WTC11 (cell line): ENCODE measurements at regions not wholly inside any gene's neighbourhood (a gene's known extent, or its start where the extent isn't known, plus 50 kb on each side); places are given as distances from the start of the nearest gene placed in this dataset.
"Not testable (repeated sequence)": the region's sequence is repeated elsewhere in the genome, so short reads cannot be mapped to it uniquely, and the experiment has no call there.

ENCODE experiments used
- ATAC-seq: fragments of 200-7000 bp; cut with Tn5 transposase; 2 replicates; pipeline ENCODE4 v1.10.0; 2021; ENCODE audit warnings: mild to moderate bottlenecking, moderate library complexity
- CTCF ChIA-PET: fragments of 300-600 bp; sonication (Branson Sonifier 250); formaldehyde crosslinking; loops from one replicate; lab custom pipeline; 2021; ENCODE audit warnings: antibody characterized with exemption; lab: Charles Lee
- POLR2A ChIA-PET: fragments of 350-600 bp; sonication (Branson Sonifier 250); formaldehyde crosslinking; loops from one replicate; lab custom pipeline; 2021; ENCODE audit warnings: antibody characterized with exemption; lab: Charles Lee
- DNase-seq: peaks from one replicate; pipeline ENCODE4 v3.0.0; 2021; ENCODE audit warnings: low spot score
- H3K27ac Mint-ChIP-seq: 2 replicates; pipeline ENCODE4 v1.8.0; 2021; ENCODE audit warnings: mixed read lengths
- H3K27me3 Mint-ChIP-seq: 2 replicates; pipeline ENCODE4 v1.8.0; 2021; ENCODE audit warnings: low read depth, mild to moderate bottlenecking, moderate library complexity, mixed read lengths
- H3K36me3 Mint-ChIP-seq: 2 replicates; pipeline ENCODE4 v1.8.0; 2021; ENCODE audit warnings: mixed read lengths
- H3K4me1 Mint-ChIP-seq: 2 replicates; pipeline ENCODE4 v1.8.0; 2022; ENCODE audit warnings: mixed read lengths
- H3K4me3 Mint-ChIP-seq: 2 replicates; pipeline ENCODE4 v1.8.0; 2021; ENCODE audit warnings: mild to moderate bottlenecking, moderate library complexity, mixed read lengths
- H3K9me3 Mint-ChIP-seq: 2 replicates; pipeline ENCODE4 v1.8.0; 2021; ENCODE audit warnings: mixed read lengths
- CREM ChIP-seq: sonication (generic); formaldehyde crosslinking; IDR thresholded peaks from 2 replicates; pipeline ENCODE4 v1.8.1; 2022; ENCODE audit warnings: mild to moderate bottlenecking, missing genetic modification reagents, moderate library complexity
- ELF4 ChIP-seq: sonication (generic); formaldehyde crosslinking; IDR thresholded peaks from 2 replicates; pipeline ENCODE4 v1.8.1; 2022; ENCODE audit warnings: low read depth, mild to moderate bottlenecking, moderate library complexity, missing genetic modification reagents
- FOXJ3 ChIP-seq: sonication (generic); formaldehyde crosslinking; IDR thresholded peaks from 2 replicates; pipeline ENCODE4 v1.9.0; 2021; ENCODE audit warnings: missing genetic modification reagents, mild to moderate bottlenecking, borderline replicate concordance
- FOXK1 ChIP-seq: sonication (generic); formaldehyde crosslinking; IDR thresholded peaks from 2 replicates; pipeline ENCODE4 v1.8.0; 2022; ENCODE audit warnings: mild to moderate bottlenecking, moderate library complexity, missing genetic modification reagents
- FOXP1 ChIP-seq: sonication (generic); formaldehyde crosslinking; IDR thresholded peaks from 2 replicates; pipeline ENCODE4 v1.8.0; 2022; ENCODE audit warnings: missing genetic modification reagents, mild to moderate bottlenecking, moderate library complexity, borderline replicate concordance
- KAT7 ChIP-seq: sonication (generic); formaldehyde crosslinking; IDR thresholded peaks from 2 replicates; pipeline ENCODE4 v1.8.1; 2023; ENCODE audit warnings: missing genetic modification reagents, mild to moderate bottlenecking, borderline replicate concordance
- NFE2L1 ChIP-seq: sonication (generic); formaldehyde crosslinking; IDR thresholded peaks from 2 replicates; pipeline ENCODE4 v1.8.1; 2023; ENCODE audit warnings: missing genetic modification reagents
- SMAD3 ChIP-seq: sonication (generic); formaldehyde crosslinking; IDR thresholded peaks from 2 replicates; pipeline ENCODE4 v1.8.0; 2022; ENCODE audit warnings: missing genetic modification reagents, mild to moderate bottlenecking, borderline replicate concordance
- TCF7 ChIP-seq: sonication (generic); formaldehyde crosslinking; IDR thresholded peaks from 2 replicates; pipeline ENCODE4 v1.8.0; 2022; ENCODE audit warnings: mild to moderate bottlenecking, low read depth, missing genetic modification reagents, moderate library complexity
- TEAD1 ChIP-seq: sonication (generic); formaldehyde crosslinking; IDR thresholded peaks from 2 replicates; pipeline ENCODE4 v1.8.0; 2022; ENCODE audit warnings: mild to moderate bottlenecking, missing genetic modification reagents
- USF2 ChIP-seq: sonication (generic); formaldehyde crosslinking; IDR thresholded peaks from 2 replicates; pipeline ENCODE4 v1.8.1; 2023; ENCODE audit warnings: mild to moderate bottlenecking, missing genetic modification reagents, moderate library complexity
- ZNF121 ChIP-seq: sonication (generic); formaldehyde crosslinking; IDR thresholded peaks from 2 replicates; pipeline ENCODE4 v1.8.0; 2023; ENCODE audit warnings: missing genetic modification reagents
- ZNF138 ChIP-seq: sonication (generic); formaldehyde crosslinking; conservative IDR thresholded peaks from 2 replicates; pipeline ENCODE4 v1.8.1; 2022; ENCODE audit warnings: mild to moderate bottlenecking, moderate library complexity, missing genetic modification reagents
- ZNF317 ChIP-seq: sonication (generic); formaldehyde crosslinking; IDR thresholded peaks from 2 replicates; pipeline ENCODE4 v1.8.1; 2023; ENCODE audit warnings: low read depth, mild to moderate bottlenecking, moderate library complexity, missing genetic modification reagents, borderline replicate concordance
- TF ChIP-seq, protein P1 (sequence below): sonication (generic); formaldehyde crosslinking; IDR thresholded peaks from 2 replicates; pipeline ENCODE4 v1.8.0; 2023; ENCODE audit warnings: mild to moderate bottlenecking, missing genetic modification reagents
- TF ChIP-seq, protein P2 (sequence below): sonication (generic); formaldehyde crosslinking; IDR thresholded peaks from 2 replicates; pipeline ENCODE4 v1.8.1; 2023; ENCODE audit warnings: mild to moderate bottlenecking, moderate library complexity, missing genetic modification reagents
- TF ChIP-seq, protein P3 (sequence below): sonication (generic); formaldehyde crosslinking; IDR thresholded peaks from 2 replicates; pipeline ENCODE4 v1.8.1; 2022; ENCODE audit warnings: low read depth, missing genetic modification reagents, borderline replicate concordance
- TF ChIP-seq, protein P4 (sequence below): fragments of 250-450 bp; sonication (Bioruptor Pico); IDR thresholded peaks from 2 replicates; pipeline ENCODE4 v1.9.0; 2021; ENCODE audit warnings: moderate library complexity, mild to moderate bottlenecking, inconsistent platforms, borderline replicate concordance
- TF ChIP-seq, protein P5 (sequence below): fragments of 250-450 bp; sonication (Bioruptor Pico); IDR thresholded peaks from 2 replicates; pipeline ENCODE4 v2.1.2; 2022; ENCODE audit warnings: mild to moderate bottlenecking, moderate library complexity

- peaks cover 1% of the 10 kb centered on the region; the same call in 1 of the 2 replicates for H3K4me1 Mint-ChIP-seq
- DNase-seq: no peak
- H3K4me3 Mint-ChIP-seq: no peak overlapping the region
- peaks cover 41% of the 10 kb centered on the region for H3K9me3 Mint-ChIP-seq
- peaks cover 34% of the 10 kb centered on the region for H3K36me3 Mint-ChIP-seq
- TF ChIP-seq, protein P1, sequence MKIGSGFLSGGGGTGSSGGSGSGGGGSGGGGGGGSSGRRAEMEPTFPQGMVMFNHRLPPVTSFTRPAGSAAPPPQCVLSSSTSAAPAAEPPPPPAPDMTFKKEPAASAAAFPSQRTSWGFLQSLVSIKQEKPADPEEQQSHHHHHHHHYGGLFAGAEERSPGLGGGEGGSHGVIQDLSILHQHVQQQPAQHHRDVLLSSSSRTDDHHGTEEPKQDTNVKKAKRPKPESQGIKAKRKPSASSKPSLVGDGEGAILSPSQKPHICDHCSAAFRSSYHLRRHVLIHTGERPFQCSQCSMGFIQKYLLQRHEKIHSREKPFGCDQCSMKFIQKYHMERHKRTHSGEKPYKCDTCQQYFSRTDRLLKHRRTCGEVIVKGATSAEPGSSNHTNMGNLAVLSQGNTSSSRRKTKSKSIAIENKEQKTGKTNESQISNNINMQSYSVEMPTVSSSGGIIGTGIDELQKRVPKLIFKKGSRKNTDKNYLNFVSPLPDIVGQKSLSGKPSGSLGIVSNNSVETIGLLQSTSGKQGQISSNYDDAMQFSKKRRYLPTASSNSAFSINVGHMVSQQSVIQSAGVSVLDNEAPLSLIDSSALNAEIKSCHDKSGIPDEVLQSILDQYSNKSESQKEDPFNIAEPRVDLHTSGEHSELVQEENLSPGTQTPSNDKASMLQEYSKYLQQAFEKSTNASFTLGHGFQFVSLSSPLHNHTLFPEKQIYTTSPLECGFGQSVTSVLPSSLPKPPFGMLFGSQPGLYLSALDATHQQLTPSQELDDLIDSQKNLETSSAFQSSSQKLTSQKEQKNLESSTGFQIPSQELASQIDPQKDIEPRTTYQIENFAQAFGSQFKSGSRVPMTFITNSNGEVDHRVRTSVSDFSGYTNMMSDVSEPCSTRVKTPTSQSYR (CRISPR knock-in tag): no peak
- TF ChIP-seq SMAD3 (CRISPR knock-in tag) (no peak), NFE2L1 (CRISPR knock-in tag) (no peak)
- TF ChIP-seq, all 79 proteins: peak for 0
- no peak for ATAC-seq
- ChIA-PET POLR2A (interaction anchor here (0.6 kb wide), 3 partner anchors 356 to 1001 kb away, joined by 3 to 4 read pairs (median 3); no protein-coding TSS in a partner anchor), CTCF (interaction anchor here (0.6 kb wide), 1 partner anchor 1067 kb away, joined by 3 read pairs; no protein-coding TSS in a partner anchor)
- Mint-ChIP-seq H3K27ac (no peak overlapping the region), H3K27me3 (peaks cover 2% of the 10 kb centered on the region; the same call in 1 of the 2 replicates)
These were observed 342.2 kb upstream of the ZNF608 start for GRCh38 chr5:125088522-125089105.

DNA sequence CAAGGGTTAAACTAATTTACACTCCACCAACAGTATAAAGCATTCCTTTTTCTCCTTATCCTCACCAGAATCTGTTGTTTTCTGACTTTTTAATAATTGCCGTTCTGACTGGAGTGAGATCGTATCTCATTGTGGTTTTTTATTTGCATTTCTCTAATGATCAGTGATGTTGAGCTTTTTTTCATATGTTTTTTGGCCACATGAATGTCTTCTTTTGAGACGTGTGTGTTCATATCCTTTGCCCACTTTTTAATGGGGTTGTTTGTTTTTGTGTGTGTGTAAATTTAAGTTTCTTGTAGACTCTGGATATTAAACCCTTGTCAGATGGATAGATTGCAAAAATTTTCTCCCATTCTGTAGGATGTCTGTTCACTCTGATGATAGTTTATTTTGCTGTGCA lies 345.7 kb upstream of the ZNF608 start:
- POLR2A ChIA-PET, ATAC-seq, CTCF ChIA-PET, H3K4me3 Mint-ChIP-seq, H3K27ac Mint-ChIP-seq, DNase-seq, H3K4me1 Mint-ChIP-seq, H3K27me3 Mint-ChIP-seq: not testable (repeated sequence)
- peaks cover 48% of the 10 kb centered on the region for H3K9me3 Mint-ChIP-seq
- peaks cover 42% of the 10 kb centered on the region for H3K36me3 Mint-ChIP-seq

GRCh38 chr5:125093776-125094175 lies 347.3 kb upstream of the ZNF608 start:
- TF ChIP-seq, protein P2, sequence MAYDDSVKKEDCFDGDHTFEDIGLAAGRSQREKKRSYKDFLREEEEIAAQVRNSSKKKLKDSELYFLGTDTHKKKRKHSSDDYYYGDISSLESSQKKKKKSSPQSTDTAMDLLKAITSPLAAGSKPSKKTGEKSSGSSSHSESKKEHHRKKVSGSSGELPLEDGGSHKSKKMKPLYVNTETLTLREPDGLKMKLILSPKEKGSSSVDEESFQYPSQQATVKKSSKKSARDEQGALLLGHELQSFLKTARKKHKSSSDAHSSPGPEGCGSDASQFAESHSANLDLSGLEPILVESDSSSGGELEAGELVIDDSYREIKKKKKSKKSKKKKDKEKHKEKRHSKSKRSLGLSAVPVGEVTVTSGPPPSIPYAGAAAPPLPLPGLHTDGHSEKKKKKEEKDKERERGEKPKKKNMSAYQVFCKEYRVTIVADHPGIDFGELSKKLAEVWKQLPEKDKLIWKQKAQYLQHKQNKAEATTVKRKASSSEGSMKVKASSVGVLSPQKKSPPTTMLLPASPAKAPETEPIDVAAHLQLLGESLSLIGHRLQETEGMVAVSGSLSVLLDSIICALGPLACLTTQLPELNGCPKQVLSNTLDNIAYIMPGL (CRISPR knock-in tag): no peak
- no peak for TF ChIP-seq ZNF317 (CRISPR knock-in tag)
- no peak for TF ChIP-seq FOXK1 (CRISPR knock-in tag)
- TF ChIP-seq, protein P3, sequence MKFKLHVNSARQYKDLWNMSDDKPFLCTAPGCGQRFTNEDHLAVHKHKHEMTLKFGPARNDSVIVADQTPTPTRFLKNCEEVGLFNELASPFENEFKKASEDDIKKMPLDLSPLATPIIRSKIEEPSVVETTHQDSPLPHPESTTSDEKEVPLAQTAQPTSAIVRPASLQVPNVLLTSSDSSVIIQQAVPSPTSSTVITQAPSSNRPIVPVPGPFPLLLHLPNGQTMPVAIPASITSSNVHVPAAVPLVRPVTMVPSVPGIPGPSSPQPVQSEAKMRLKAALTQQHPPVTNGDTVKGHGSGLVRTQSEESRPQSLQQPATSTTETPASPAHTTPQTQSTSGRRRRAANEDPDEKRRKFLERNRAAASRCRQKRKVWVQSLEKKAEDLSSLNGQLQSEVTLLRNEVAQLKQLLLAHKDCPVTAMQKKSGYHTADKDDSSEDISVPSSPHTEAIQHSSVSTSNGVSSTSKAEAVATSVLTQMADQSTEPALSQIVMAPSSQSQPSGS (CRISPR knock-in tag): no peak
- TF ChIP-seq, all 79 proteins: peak for 0
- H3K9me3 Mint-ChIP-seq: peaks cover 39% of the 10 kb centered on the region
- DNase-seq (no peak), ATAC-seq (no peak)
- ChIA-PET CTCF (interaction anchor here (0.6 to 1.0 kb wide), 2 partner anchors 133 to 742 kb away, joined by 3 to 4 read pairs; no protein-coding TSS in a partner anchor), POLR2A (interaction anchor here (0.7 kb wide), 1 partner anchor 104 kb away, joined by 9 read pairs; no protein-coding TSS in a partner anchor)
- H3K4me1 Mint-ChIP-seq: peaks cover 3% of the 10 kb centered on the region; the same call in 1 of the 2 replicates
- H3K4me3 Mint-ChIP-seq: no peak overlapping the region
- no peak overlapping the region for H3K27ac Mint-ChIP-seq
- peaks cover 33% of the 10 kb centered on the region for H3K36me3 Mint-ChIP-seq
- peaks cover 2% of the 10 kb centered on the region; the same call in 1 of the 2 replicates for H3K27me3 Mint-ChIP-seq

GRCh38 chr5:125100342-125100741 lies 353.9 kb upstream of the ZNF608 start:
- Mint-ChIP-seq H3K27ac (no peak overlapping the region), H3K27me3 (no peaks in the 10 kb centered on the region), H3K36me3 (peaks cover 15% of the 10 kb centered on the region), H3K4me3 (no peak overlapping the region), H3K4me1 (peaks cover 7% of the 10 kb centered on the region), H3K9me3 (peaks cover 16% of the 10 kb centered on the region)
- TF ChIP-seq, protein P4, sequence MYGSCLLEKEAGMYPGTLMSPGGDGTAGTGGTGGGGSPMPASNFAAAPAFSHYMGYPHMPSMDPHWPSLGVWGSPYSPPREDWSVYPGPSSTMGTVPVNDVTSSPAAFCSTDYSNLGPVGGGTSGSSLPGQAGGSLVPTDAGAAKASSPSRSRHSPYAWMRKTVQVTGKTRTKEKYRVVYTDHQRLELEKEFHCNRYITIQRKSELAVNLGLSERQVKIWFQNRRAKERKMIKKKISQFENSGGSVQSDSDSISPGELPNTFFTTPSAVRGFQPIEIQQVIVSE (CRISPR knock-in tag): no peak
- TF ChIP-seq TCF7 (CRISPR knock-in tag): no peak
- no peak for TF ChIP-seq ZNF138 (CRISPR knock-in tag)
- TF ChIP-seq FOXJ3 (CRISPR knock-in tag): no peak
- TF ChIP-seq, protein P5, sequence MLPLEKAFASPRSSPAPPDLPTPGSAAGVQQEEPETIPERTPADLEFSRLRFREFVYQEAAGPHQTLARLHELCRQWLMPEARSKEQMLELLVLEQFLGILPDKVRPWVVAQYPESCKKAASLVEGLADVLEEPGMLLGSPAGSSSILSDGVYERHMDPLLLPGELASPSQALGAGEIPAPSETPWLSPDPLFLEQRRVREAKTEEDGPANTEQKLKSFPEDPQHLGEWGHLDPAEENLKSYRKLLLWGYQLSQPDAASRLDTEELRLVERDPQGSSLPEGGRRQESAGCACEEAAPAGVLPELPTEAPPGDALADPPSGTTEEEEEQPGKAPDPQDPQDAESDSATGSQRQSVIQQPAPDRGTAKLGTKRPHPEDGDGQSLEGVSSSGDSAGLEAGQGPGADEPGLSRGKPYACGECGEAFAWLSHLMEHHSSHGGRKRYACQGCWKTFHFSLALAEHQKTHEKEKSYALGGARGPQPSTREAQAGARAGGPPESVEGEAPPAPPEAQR: no peak
- TF ChIP-seq TEAD1 (CRISPR knock-in tag): no peak
- TF ChIP-seq FOXP1 (CRISPR knock-in tag): no peak
- TF ChIP-seq ELF4 (CRISPR knock-in tag): no peak
- TF ChIP-seq KAT7 (CRISPR knock-in tag): no peak
- no peak for TF ChIP-seq CREM (CRISPR knock-in tag)
- no peak for TF ChIP-seq ZNF121 (CRISPR knock-in tag)
- no peak for TF ChIP-seq USF2 (CRISPR knock-in tag)
- no peak for DNase-seq
- CTCF ChIA-PET: no interaction called here
- POLR2A ChIA-PET: no interaction called here
- ATAC-seq: no peak
